GM19043 (cell line): ENCODE measurements at regions not wholly inside any gene's neighbourhood (a gene's known extent, or its start where the extent isn't known, plus 50 kb on each side); places are given as distances from the start of the nearest gene placed in this dataset.
A peak's percentile ranks its signal among the peaks of the same experiment; 100 is the strongest.
"Not testable (repeated sequence)": the region's sequence is repeated elsewhere in the genome, so short reads cannot be mapped to it uniquely, and the experiment has no call there.

Source experiments
- ATAC-seq: cut with Tn5 transposase; IDR thresholded peaks from one replicate; pipeline ENCODE4 v1.9.1; 2021; ENCODE audit warnings: low read depth; ENCODE audit not compliant: unreplicated experiment

DNA sequence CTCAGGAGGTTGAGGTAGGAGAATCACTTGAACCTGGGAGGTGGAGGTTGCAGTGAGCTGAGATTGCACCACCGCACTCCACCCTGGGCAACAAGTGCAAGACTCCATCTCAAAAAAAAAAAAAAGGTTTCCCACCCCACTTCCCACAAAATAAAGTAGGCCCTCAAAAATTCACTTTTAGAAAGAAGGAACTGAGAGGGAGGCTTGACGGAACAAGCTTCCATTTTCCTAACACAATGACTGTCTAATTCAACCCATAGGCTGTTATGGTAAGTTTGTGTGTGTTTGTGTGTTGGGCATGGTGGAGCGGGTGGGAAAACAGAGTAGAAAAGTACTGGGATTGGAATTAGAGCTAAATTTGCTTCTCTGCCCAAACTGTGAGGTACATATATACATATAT is 98.4 kb upstream of the MAN1A1 start:
- no peak for ATAC-seq

DNA sequence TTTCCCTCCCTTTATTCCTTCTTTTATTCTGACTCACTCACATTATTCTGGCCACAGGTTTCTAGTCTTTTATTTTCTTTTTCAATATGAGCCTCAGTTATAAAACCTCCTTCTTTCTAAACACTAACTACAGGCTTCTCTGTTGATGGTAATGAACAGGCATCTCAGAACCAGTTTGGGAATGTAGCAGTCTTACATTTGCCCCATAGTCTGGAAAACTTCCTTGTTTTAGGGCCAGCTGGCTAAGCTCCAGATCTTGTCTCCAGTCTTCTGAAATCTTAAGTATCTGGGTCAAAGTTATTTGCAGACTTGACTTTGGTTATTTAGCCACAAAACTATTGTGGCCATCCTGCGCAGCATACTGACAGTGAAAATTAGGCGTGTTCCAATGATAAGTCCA is 97.0 kb upstream of the MAN1A1 start:
- no peak for ATAC-seq

DNA sequence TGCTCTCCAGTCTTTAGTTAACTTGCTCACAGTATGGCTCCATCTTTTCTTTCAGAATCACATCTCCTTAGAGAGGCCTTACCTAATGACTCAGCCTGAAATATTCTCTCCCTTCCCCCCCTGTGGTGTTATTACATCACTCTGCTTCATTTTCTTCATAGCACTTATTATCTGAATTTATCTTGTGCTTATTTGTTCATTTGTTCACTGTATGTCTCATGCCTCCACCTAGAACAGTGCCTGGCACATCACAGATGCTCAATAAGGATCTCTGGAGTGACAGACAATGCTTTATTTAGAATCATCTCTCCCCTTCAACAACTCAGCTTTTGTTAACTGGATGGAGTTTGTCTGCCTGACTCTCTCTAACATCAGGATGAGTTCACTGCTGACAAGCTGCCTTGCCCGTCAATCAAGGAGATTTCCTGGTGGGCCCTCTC is 96.6 kb upstream of the MAN1A1 start:
- ATAC-seq = no peak

- no peak for ATAC-seq
Measured at GRCh38 chr6:119445666-119446065, 96.1 kb upstream of the MAN1A1 start.

GRCh38 chr6:119444642-119445557 is 95.3 kb upstream of the MAN1A1 start:
- peak; percentile 52 for ATAC-seq

DNA sequence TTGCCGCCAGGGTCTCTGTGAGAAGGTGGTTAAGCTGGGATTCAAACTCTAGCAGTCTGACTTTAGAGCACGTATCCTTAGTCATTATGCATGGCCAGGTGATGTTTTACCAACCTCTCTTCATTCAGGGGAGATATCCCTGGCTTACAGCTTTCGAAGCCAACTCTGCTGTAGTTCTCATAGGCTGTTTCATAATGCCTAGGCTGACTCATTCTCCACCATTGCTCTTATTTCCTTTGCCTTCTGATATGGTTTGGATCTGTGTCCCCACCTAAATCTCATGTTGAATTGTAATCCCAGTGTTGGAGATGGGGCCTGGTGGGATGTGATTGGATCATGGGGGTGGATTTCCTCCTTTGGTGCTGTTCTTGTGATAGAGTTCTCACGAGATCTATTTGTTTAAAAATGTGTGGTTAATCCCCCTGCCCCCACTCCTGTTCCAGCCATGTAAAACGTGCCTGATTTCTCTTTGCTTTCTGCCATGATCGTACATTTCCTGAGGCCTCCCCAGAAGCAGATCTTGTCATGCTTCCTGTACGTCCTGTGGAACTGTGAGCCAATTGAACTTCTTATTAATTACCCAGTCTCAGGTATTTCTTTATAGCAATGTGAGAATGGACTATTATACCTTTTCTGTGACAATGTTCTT is 94.6 kb upstream of the MAN1A1 start:
- ATAC-seq = no peak

DNA sequence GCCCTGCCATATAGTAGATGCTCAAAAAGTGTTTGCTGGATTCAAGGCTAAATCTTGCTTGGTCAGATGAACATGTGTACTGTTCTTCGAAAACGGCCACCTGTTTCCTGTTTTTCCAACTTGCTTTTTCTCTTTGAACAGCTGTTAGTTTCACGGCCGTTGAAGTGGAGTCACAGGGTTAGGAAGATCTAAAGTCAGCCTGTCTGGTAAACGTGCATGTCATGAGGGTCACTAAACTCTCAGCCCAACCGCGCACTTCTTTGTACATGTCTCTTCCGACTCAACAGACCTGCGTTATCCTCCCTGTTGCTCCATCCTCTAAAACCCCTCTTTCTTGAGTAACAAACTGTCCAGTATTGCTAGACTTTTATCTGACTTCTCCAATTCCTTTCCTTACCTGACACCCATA is 93.2 kb upstream of the MAN1A1 start:
- ATAC-seq = peak; percentile 51

GRCh38 chr6:119440953-119441352 is 91.4 kb upstream of the MAN1A1 start:
- no peak for ATAC-seq

GRCh38 chr6:119436583-119436982 is 87.0 kb upstream of the MAN1A1 start:
- no peak for ATAC-seq

DNA sequence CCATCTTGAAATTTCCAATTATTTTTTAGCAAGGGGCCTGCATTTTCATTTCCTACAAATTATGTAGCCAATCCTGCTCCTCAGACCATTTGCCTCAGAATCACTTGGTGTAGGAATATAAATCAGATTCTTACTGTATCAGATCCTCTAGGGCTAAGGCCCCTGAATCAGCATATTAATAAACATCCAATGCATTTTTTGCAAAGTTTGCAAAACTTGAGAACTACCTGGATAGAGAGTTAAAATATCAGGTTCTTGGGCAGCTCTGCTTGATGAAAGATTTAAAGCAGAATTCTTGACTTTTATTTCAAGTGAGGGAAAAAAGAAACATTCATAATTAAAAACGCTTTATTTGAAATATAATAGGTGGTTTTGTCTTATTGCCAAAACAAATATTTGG is 82.2 kb upstream of the MAN1A1 start:
- no peak for ATAC-seq

DNA sequence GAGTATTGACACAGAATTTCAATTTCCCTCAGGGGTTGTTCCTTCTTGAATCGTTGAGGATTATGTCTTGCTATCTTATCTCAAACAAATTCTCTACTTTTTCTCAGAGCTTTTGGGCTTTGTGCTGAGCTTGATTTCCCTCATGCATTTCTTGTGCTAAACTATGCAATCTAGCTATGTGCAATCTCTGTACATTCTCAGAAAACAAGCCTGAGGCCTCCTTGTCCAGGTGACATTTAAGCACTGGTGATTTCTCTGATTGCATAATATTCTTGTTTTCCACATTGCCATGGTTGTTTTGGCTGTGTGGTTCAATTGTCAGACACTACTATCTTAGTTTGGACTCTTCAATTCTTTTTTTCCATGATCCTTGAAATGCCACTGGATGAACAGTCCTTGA is 81.2 kb upstream of the MAN1A1 start:
- no peak for ATAC-seq

- ATAC-seq = no peak
Measured at GRCh38 chr6:119428633-119429032, 79.1 kb upstream of the MAN1A1 start.

DNA sequence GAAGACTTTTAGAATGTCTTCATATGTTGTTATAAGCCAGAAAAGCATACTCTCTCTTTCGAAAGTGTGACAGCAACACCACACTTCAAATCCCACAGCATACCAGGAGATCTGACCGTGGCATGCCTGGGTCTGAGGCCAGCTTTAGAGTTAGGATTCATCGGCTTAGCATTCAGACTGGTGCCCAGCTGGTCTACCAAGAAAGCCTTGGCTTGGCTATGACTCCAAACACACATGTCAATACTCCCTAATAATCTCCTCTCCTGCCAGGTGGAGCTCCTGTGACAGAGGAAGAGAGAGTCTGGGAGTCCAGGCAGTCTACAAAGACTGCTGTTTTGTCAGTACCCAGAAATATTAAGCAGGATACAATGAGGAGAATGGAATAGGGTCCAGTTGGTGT is 77.1 kb upstream of the MAN1A1 start:
- no peak for ATAC-seq

- no peak for ATAC-seq
Measured at GRCh38 chr6:119423996-119424395, 74.4 kb upstream of the MAN1A1 start.

GRCh38 chr6:119418084-119418483 is 68.5 kb upstream of the MAN1A1 start:
- not testable (repeated sequence) for ATAC-seq

GRCh38 chr6:119407156-119407555 is 57.6 kb upstream of the MAN1A1 start:
- no peak for ATAC-seq

- ATAC-seq = not testable (repeated sequence)
Measured at GRCh38 chr6:119405114-119405513, 55.6 kb upstream of the MAN1A1 start.
